Activated T-helper 1 cell treated with anti-CD3 and anti-CD28 coated beads, Interleukin-12 subunit alpha, Interleukin-12 subunit beta, Interleukin-2, Interleukin-4 antibody, amounts not matched to agents 30 ng/mL and 10 ng/mL and 1 ng/mL, durations not matched to agents 14 hours and 24 hours and 36 hours (primary cell): ENCODE measurements at regions not wholly inside any gene's neighbourhood (a gene's known extent, or its start where the extent isn't known, plus 50 kb on each side); places are given as distances from the start of the nearest gene placed in this dataset.

Experiments
- DNase-seq: peaks from one replicate; pipeline ENCODE4 v3.0.0; 2021; ENCODE audit warnings: low spot score
- H3K27ac Mint-ChIP-seq: one replicate; pipeline ENCODE4 v1.8.0; 2021; ENCODE audit warnings: mild to moderate bottlenecking, mixed read lengths
- H3K27me3 Mint-ChIP-seq: one replicate; pipeline ENCODE4 v1.8.0; 2022; ENCODE audit warnings: mild to moderate bottlenecking, moderate library complexity, mixed read lengths; ENCODE audit not compliant: insufficient read depth
- H3K36me3 Mint-ChIP-seq: one replicate; pipeline ENCODE4 v1.8.0; 2021; ENCODE audit warnings: low read depth, mixed read lengths
- H3K4me1 Mint-ChIP-seq: one replicate; pipeline ENCODE4 v1.8.0; 2021; ENCODE audit warnings: low read depth, mixed read lengths
- H3K4me3 Mint-ChIP-seq: one replicate; pipeline ENCODE4 v1.8.0; 2021; ENCODE audit warnings: mild to moderate bottlenecking, moderate library complexity, mixed read lengths
- H3K9me3 Mint-ChIP-seq: one replicate; pipeline ENCODE4 v1.8.0; 2021; ENCODE audit warnings: mixed read lengths
- intact Hi-C: fragments of 100-400 bp; cut with micrococcal nuclease; formaldehyde crosslinking; loops from one replicate; pipeline ENCODE4 v1.15.1; 2024

- Mint-ChIP-seq H3K36me3 (no peaks in the 10 kb centered on the region), H3K27ac (no peak overlapping the region), H3K4me1 (no peaks in the 10 kb centered on the region), H3K9me3 (no peaks in the 10 kb centered on the region), H3K4me3 (no peak overlapping the region), H3K27me3 (no peaks in the 10 kb centered on the region)
- DNase-seq, result no peak
- intact Hi-C loops, result no loop called here
Measured at GRCh38 chr4:110675426-110675825, 52.5 kb upstream of the PITX2 start.

- no peak for DNase-seq
- H3K4me1 Mint-ChIP-seq, result no peaks in the 10 kb centered on the region
- no peaks in the 10 kb centered on the region for H3K27me3 Mint-ChIP-seq
- no peak overlapping the region for H3K4me3 Mint-ChIP-seq
- no peak overlapping the region for H3K27ac Mint-ChIP-seq
- intact Hi-C loops, result no loop called here
- H3K36me3 Mint-ChIP-seq, result no peaks in the 10 kb centered on the region
- no peaks in the 10 kb centered on the region for H3K9me3 Mint-ChIP-seq
Measured at GRCh38 chr4:110676241-110676640, 53.4 kb upstream of the PITX2 start.

GRCh38 chr4:110678517-110679227 lies 55.8 kb upstream of the PITX2 start:
- Mint-ChIP-seq H3K36me3 (no peaks in the 10 kb centered on the region), H3K27ac (no peak overlapping the region), H3K9me3 (no peaks in the 10 kb centered on the region), H3K27me3 (no peaks in the 10 kb centered on the region), H3K4me3 (no peak overlapping the region), H3K4me1 (no peaks in the 10 kb centered on the region)
- no peak for DNase-seq
- intact Hi-C loops, result no loop called here

- no peak overlapping the region for H3K27ac Mint-ChIP-seq
- H3K27me3 Mint-ChIP-seq, result no peaks in the 10 kb centered on the region
- no peaks in the 10 kb centered on the region for H3K9me3 Mint-ChIP-seq
- intact Hi-C loops, result no loop called here
- no peaks in the 10 kb centered on the region for H3K36me3 Mint-ChIP-seq
- no peak overlapping the region for H3K4me3 Mint-ChIP-seq
- no peak for DNase-seq
- no peaks in the 10 kb centered on the region for H3K4me1 Mint-ChIP-seq
Measured at GRCh38 chr4:110680265-110680664, 57.4 kb upstream of the PITX2 start.

GRCh38 chr4:110681381-110681780 lies 58.5 kb upstream of the PITX2 start:
- no peak overlapping the region for H3K27ac Mint-ChIP-seq
- no peaks in the 10 kb centered on the region for H3K9me3 Mint-ChIP-seq
- intact Hi-C loops, result no loop called here
- H3K4me1 Mint-ChIP-seq, result no peaks in the 10 kb centered on the region
- DNase-seq, result no peak
- H3K4me3 Mint-ChIP-seq, result no peak overlapping the region
- no peaks in the 10 kb centered on the region for H3K36me3 Mint-ChIP-seq
- no peaks in the 10 kb centered on the region for H3K27me3 Mint-ChIP-seq

GRCh38 chr4:110682311-110682710 lies 59.4 kb upstream of the PITX2 start:
- no peak for DNase-seq
- H3K9me3 Mint-ChIP-seq, result no peaks in the 10 kb centered on the region
- H3K27ac Mint-ChIP-seq, result no peak overlapping the region
- H3K4me1 Mint-ChIP-seq, result no peaks in the 10 kb centered on the region
- H3K27me3 Mint-ChIP-seq, result no peaks in the 10 kb centered on the region
- H3K36me3 Mint-ChIP-seq, result no peaks in the 10 kb centered on the region
- H3K4me3 Mint-ChIP-seq, result no peak overlapping the region
- intact Hi-C loops, result no loop called here

GRCh38 chr4:110683601-110684000 lies 60.7 kb upstream of the PITX2 start:
- H3K36me3 Mint-ChIP-seq, result no peaks in the 10 kb centered on the region
- H3K4me1 Mint-ChIP-seq, result no peaks in the 10 kb centered on the region
- H3K27ac Mint-ChIP-seq, result no peak overlapping the region
- H3K27me3 Mint-ChIP-seq, result no peaks in the 10 kb centered on the region
- no peak for DNase-seq
- intact Hi-C loops, result no loop called here
- no peak overlapping the region for H3K4me3 Mint-ChIP-seq
- no peaks in the 10 kb centered on the region for H3K9me3 Mint-ChIP-seq

GRCh38 chr4:110702326-110702725 lies 79.4 kb upstream of the PITX2 start:
- intact Hi-C loops, result no loop called here
- Mint-ChIP-seq H3K4me3 (no peak overlapping the region), H3K4me1 (no peaks in the 10 kb centered on the region), H3K27ac (no peak overlapping the region), H3K9me3 (no peaks in the 10 kb centered on the region), H3K36me3 (no peaks in the 10 kb centered on the region), H3K27me3 (no peaks in the 10 kb centered on the region)
- no peak for DNase-seq

GRCh38 chr4:110704748-110705439 lies 82.0 kb upstream of the PITX2 start:
- no peaks in the 10 kb centered on the region for H3K9me3 Mint-ChIP-seq
- intact Hi-C loops, result no loop called here
- no peak for DNase-seq
- no peak overlapping the region for H3K4me3 Mint-ChIP-seq
- no peak overlapping the region for H3K27ac Mint-ChIP-seq
- H3K36me3 Mint-ChIP-seq, result no peaks in the 10 kb centered on the region
- no peaks in the 10 kb centered on the region for H3K27me3 Mint-ChIP-seq
- H3K4me1 Mint-ChIP-seq, result no peaks in the 10 kb centered on the region

- no peaks in the 10 kb centered on the region for H3K36me3 Mint-ChIP-seq
- H3K4me3 Mint-ChIP-seq, result no peak overlapping the region
- intact Hi-C loops, result no loop called here
- no peak overlapping the region for H3K27ac Mint-ChIP-seq
- H3K4me1 Mint-ChIP-seq, result no peaks in the 10 kb centered on the region
- no peak for DNase-seq
- H3K27me3 Mint-ChIP-seq, result no peaks in the 10 kb centered on the region
- H3K9me3 Mint-ChIP-seq, result no peaks in the 10 kb centered on the region
Measured at GRCh38 chr4:110705440-110705782, 82.5 kb upstream of the PITX2 start.

- no peaks in the 10 kb centered on the region for H3K27me3 Mint-ChIP-seq
- DNase-seq, result no peak
- H3K9me3 Mint-ChIP-seq, result no peaks in the 10 kb centered on the region
- H3K4me1 Mint-ChIP-seq, result no peaks in the 10 kb centered on the region
- intact Hi-C loops, result no loop called here
- no peaks in the 10 kb centered on the region for H3K36me3 Mint-ChIP-seq
- no peak overlapping the region for H3K4me3 Mint-ChIP-seq
- no peak overlapping the region for H3K27ac Mint-ChIP-seq
Measured at GRCh38 chr4:110710070-110710469, 87.2 kb upstream of the PITX2 start.

GRCh38 chr4:110712486-110712885 lies 89.6 kb upstream of the PITX2 start:
- H3K36me3 Mint-ChIP-seq, result no peaks in the 10 kb centered on the region
- no peaks in the 10 kb centered on the region for H3K9me3 Mint-ChIP-seq
- DNase-seq, result no peak
- intact Hi-C loops, result no loop called here
- no peak overlapping the region for H3K4me3 Mint-ChIP-seq
- H3K4me1 Mint-ChIP-seq, result no peaks in the 10 kb centered on the region
- no peak overlapping the region for H3K27ac Mint-ChIP-seq
- H3K27me3 Mint-ChIP-seq, result no peaks in the 10 kb centered on the region

GRCh38 chr4:110730318-110730717 lies 107.4 kb upstream of the PITX2 start:
- Mint-ChIP-seq H3K27ac (no peak overlapping the region), H3K36me3 (no peaks in the 10 kb centered on the region), H3K9me3 (no peaks in the 10 kb centered on the region), H3K27me3 (no peaks in the 10 kb centered on the region), H3K4me3 (no peak overlapping the region), H3K4me1 (no peaks in the 10 kb centered on the region)
- intact Hi-C loops, result no loop called here
- DNase-seq, result no peak

- DNase-seq, result no peak
- Mint-ChIP-seq H3K4me3 (no peak overlapping the region), H3K9me3 (no peaks in the 10 kb centered on the region), H3K36me3 (no peaks in the 10 kb centered on the region), H3K4me1 (no peaks in the 10 kb centered on the region), H3K27ac (no peak overlapping the region), H3K27me3 (no peaks in the 10 kb centered on the region)
- intact Hi-C loops, result no loop called here
Measured at GRCh38 chr4:110733901-110734300, 111.0 kb upstream of the PITX2 start.
